GM10248 (cell line): ENCODE measurements at regions not wholly inside any gene's neighbourhood (a gene's known extent, or its start where the extent isn't known, plus 50 kb on each side); places are given as distances from the start of the nearest gene placed in this dataset.
"Not testable (repeated sequence)": the region's sequence is repeated elsewhere in the genome, so short reads cannot be mapped to it uniquely, and the experiment has no call there.

Experiments used
- CTCF ChIA-PET: fragments of 300-600 bp; sonication (Branson Sonifier 250); formaldehyde crosslinking; extraction: SDS; loops from one replicate; lab custom pipeline; 2021; ENCODE audit warnings: antibody characterized with exemption; lab: Yijun Ruan, JAX
- POLR2A ChIA-PET: fragments of 350-650 bp; sonication (Branson Sonifier 250); formaldehyde crosslinking; extraction: SDS; loops from one replicate; lab custom pipeline; 2020; ENCODE audit warnings: antibody characterized with exemption; lab: Yijun Ruan, JAX
- DNase-seq: peaks from one replicate; pipeline ENCODE4 v3.0.0; 2012; ENCODE audit errors: extremely low spot score
- TF ChIP-seq, protein P1 (sequence below): IDR thresholded peaks from 2 replicates; pipeline ENCODE4 v1.5.1; 2012; ENCODE audit warnings: mild to moderate bottlenecking, low read depth; ENCODE audit errors: extremely low read depth, missing control alignments, control extremely low read depth

GRCh38 chrX:13955975-13956374, 73.7 kb downstream of the GEMIN8 start:
- no peak for DNase-seq
- POLR2A ChIA-PET: no interaction called here
- CTCF ChIA-PET: no interaction called here
- TF ChIP-seq, protein P1, sequence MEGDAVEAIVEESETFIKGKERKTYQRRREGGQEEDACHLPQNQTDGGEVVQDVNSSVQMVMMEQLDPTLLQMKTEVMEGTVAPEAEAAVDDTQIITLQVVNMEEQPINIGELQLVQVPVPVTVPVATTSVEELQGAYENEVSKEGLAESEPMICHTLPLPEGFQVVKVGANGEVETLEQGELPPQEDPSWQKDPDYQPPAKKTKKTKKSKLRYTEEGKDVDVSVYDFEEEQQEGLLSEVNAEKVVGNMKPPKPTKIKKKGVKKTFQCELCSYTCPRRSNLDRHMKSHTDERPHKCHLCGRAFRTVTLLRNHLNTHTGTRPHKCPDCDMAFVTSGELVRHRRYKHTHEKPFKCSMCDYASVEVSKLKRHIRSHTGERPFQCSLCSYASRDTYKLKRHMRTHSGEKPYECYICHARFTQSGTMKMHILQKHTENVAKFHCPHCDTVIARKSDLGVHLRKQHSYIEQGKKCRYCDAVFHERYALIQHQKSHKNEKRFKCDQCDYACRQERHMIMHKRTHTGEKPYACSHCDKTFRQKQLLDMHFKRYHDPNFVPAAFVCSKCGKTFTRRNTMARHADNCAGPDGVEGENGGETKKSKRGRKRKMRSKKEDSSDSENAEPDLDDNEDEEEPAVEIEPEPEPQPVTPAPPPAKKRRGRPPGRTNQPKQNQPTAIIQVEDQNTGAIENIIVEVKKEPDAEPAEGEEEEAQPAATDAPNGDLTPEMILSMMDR: no peak

GRCh38 chrX:13955095-13955647, 74.5 kb downstream of the GEMIN8 start:
- ChIA-PET POLR2A (no interaction called here), CTCF (no interaction called here)
- no peak for DNase-seq
- TF ChIP-seq, protein P1: no peak

DNA sequence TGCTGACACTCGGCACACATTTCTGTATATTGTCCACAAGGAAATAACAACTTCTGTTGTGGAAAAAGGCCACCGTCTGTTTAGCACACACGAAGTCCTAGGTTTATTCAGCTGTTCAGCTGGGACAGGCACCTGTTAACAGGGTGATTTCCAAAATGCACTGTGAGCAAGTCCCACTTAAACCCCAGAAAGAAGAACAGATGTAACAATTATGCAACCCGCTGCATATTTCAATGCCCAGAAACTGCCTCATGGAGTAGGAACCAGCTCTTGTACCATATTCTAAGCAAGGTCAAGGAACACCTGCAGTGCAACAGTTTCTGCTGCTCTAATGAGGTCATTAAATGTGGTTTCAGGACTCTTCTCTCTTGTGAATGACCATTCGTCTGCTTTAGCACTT, 77.1 kb downstream of the GEMIN8 start:
- no peak for DNase-seq
- CTCF ChIA-PET: no interaction called here
- POLR2A ChIA-PET: no interaction called here
- TF ChIP-seq, protein P1: no peak

- CTCF ChIA-PET, DNase-seq, POLR2A ChIA-PET: not testable (repeated sequence)
Observed at GRCh38 chrX:13946223-13946622, 83.5 kb downstream of the GEMIN8 start.

DNA sequence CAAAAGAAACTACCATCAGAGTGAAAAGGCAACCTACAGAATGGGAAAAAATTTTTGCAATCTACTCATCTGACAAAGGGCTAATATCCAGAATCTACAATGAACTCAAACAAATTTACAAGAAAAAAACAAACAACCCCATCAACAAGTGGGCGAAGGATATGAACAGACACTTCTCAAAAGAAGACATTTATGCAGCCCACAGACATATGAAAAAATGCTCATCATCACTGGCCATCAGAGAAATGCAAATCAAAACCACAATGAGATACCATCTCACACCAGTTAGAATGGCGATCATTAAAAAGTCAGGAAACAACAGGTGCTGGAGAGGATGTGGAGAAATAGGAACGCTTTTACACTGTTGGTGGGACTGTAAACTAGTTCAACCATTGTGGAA, 83.9 kb downstream of the GEMIN8 start:
- DNase-seq, POLR2A ChIA-PET, CTCF ChIA-PET: not testable (repeated sequence)

- ChIA-PET CTCF (no interaction called here), POLR2A (no interaction called here)
- TF ChIP-seq, protein P1: no peak
- no peak for DNase-seq
Observed at GRCh38 chrX:13940671-13941070, 89.0 kb downstream of the GEMIN8 start.

GRCh38 chrX:13939741-13940597, 89.7 kb downstream of the GEMIN8 start:
- CTCF ChIA-PET: interaction anchor here (0.6 kb wide), 1 partner anchor 770 kb away, joined by 3 read pairs; no protein-coding TSS in a partner anchor
- POLR2A ChIA-PET: no interaction called here
- TF ChIP-seq, protein P1: no peak
- DNase-seq: no peak
